Activated CD4-positive, alpha-beta T cell treated with anti-CD3 and anti-CD28 coated beads, Interleukin-2, amount 10 ng/mL, durations not matched to agents 7 days and 5 days (primary cell): ENCODE measurements at regions not wholly inside any gene's neighbourhood (a gene's known extent, or its start where the extent isn't known, plus 50 kb on each side); places are given as distances from the start of the nearest gene placed in this dataset.
"Not testable (repeated sequence)": the region's sequence is repeated elsewhere in the genome, so short reads cannot be mapped to it uniquely, and the experiment has no call there.

Experiments used
- CTCF ChIA-PET: fragments of 350-600 bp; sonication (Branson Sonifier 250); formaldehyde crosslinking; loops from one replicate; lab custom pipeline; 2021; ENCODE audit warnings: antibody characterized with exemption; lab: Charles Lee
- POLR2A ChIA-PET: fragments of 350-600 bp; sonication (Branson Sonifier 250); formaldehyde crosslinking; loops from one replicate; lab custom pipeline; 2021; ENCODE audit warnings: antibody characterized with exemption; lab: Charles Lee
- DNase-seq: peaks from one replicate; pipeline ENCODE4 v3.0.0-alpha.2; 2020
- H3K27ac Mint-ChIP-seq: one replicate; pipeline ENCODE4 v1.8.0; 2021; ENCODE audit warnings: mild to moderate bottlenecking, moderate library complexity, mixed read lengths
- H3K27me3 Mint-ChIP-seq: one replicate; pipeline ENCODE4 v1.8.0; 2021; ENCODE audit warnings: mixed read lengths
- H3K36me3 Mint-ChIP-seq: one replicate; pipeline ENCODE4 v1.8.0; 2021; ENCODE audit warnings: low read depth, mixed read lengths
- H3K4me1 Mint-ChIP-seq: one replicate; pipeline ENCODE4 v1.8.0; 2021; ENCODE audit warnings: mixed read lengths
- H3K4me3 Mint-ChIP-seq: one replicate; pipeline ENCODE4 v1.8.0; 2021; ENCODE audit warnings: mild to moderate bottlenecking, moderate library complexity, mixed read lengths
- H3K9me3 Mint-ChIP-seq: one replicate; pipeline ENCODE4 v1.8.0; 2021; ENCODE audit warnings: mixed read lengths

DNA sequence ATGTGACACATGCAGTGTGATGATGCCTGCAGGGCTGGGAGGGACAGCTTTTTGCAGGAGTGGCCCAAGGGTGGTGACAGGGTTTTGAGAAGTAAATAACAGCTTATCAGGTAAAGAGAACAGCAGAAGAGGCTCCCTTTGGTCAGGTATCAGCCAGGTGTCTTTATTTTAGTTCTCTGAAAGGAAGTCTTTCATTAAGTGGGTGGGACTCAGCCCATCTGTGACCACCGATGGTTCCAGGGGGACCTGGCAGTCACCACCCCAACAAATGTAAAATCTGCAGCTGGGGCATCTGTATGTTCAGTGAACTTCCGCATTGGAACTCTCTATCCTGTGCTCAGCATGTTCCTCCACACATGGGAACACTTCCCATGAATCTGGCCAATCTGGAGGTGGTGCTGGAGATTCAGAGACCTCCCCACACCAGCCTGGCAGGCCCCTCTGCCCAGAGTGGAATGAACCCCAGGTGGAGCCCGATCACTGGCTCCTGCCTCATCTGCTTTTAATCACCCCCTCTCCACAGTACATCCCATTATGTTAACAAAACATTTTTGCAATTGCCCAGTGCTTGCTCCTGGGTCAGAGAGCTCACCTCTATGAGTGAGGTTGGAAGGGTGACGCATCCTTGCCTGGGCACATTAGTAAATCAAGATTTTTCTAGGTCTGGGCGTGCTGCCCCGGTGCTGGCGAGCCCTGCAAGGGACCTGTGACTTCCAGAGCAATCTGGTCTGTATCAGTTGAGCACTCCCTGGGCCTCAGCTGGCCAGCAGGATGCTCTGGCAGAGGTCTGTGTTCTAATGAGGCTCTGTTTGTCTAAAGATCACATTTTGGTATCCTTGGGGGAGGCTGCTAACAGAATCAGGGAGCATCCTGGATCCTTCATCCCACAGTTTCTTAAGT is 140.4 kb upstream of the GDF10 start:
- CTCF ChIA-PET, result no interaction called here
- H3K9me3 Mint-ChIP-seq, result peaks cover 10% of the 10 kb centered on the region
- DNase-seq, result no peak
- H3K27me3 Mint-ChIP-seq, result no peaks in the 10 kb centered on the region
- POLR2A ChIA-PET, result no interaction called here
- H3K4me3 Mint-ChIP-seq, result no peak overlapping the region
- no peak overlapping the region for H3K27ac Mint-ChIP-seq
- H3K4me1 Mint-ChIP-seq, result no peaks in the 10 kb centered on the region
- H3K36me3 Mint-ChIP-seq, result no peaks in the 10 kb centered on the region

DNA sequence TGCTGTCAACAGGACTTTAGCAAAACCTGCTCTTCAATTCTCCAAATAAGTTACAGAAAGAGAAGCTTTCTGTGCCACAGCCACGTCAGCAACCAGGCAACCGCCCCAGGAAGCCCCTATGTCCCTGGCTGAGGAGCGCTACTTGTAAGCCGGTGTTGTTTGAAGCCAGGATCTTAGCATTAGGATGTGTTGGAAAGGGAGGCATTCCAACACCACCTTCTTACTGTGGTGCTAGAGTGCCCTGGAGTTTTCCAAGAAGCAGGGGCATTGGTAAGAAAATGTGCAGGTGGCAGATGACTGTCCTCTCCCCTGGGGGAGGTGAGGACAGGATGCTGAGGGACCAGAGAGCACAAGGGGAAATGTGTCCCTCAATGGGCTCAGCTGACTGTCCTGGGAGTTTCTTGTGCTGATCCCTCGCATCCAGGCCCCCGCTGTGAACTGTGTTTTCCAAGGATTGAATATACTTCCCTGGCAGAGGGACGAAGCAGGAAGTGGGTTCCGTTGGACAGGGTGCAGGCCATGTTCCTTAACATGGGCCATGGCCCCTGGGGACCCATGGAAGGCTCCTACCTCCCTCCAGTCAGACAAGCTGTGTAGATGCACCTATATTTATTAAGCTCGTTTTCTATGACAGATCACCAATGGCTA is 139.6 kb upstream of the GDF10 start:
- Mint-ChIP-seq H3K9me3 (peaks cover 5% of the 10 kb centered on the region), H3K27me3 (no peaks in the 10 kb centered on the region), H3K4me1 (peaks cover 8% of the 10 kb centered on the region), H3K4me3 (no peak overlapping the region), H3K27ac (no peak overlapping the region), H3K36me3 (no peaks in the 10 kb centered on the region)
- ChIA-PET POLR2A (no interaction called here), CTCF (no interaction called here)
- DNase-seq, result no peak

DNA sequence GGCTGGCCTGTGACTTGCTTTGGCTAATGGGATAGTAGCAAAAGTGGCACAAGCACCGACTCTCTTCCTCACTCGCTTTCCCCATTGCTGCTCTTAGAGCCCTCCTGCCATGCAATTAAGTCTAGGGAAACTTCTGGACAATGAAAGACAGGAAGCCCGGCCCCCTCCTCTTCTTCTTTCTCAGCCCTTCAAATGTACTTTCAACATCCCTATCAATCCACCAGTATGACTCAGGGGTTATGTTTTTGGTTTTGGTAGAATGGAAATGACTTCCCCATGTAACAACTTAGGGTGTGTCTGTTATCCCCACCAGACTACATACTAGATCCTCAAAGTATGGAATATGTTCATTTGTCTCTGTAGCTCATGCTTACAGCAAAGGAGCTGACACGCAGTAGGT is 139.0 kb upstream of the GDF10 start:
- ChIA-PET CTCF (no interaction called here), POLR2A (no interaction called here)
- H3K4me3 Mint-ChIP-seq, result no peak overlapping the region
- no peak for DNase-seq
- no peak overlapping the region for H3K27ac Mint-ChIP-seq
- H3K4me1 Mint-ChIP-seq, result peaks cover 14% of the 10 kb centered on the region
- H3K9me3 Mint-ChIP-seq, result peaks cover 1% of the 10 kb centered on the region
- peaks cover 2% of the 10 kb centered on the region for H3K36me3 Mint-ChIP-seq
- no peaks in the 10 kb centered on the region for H3K27me3 Mint-ChIP-seq

DNA sequence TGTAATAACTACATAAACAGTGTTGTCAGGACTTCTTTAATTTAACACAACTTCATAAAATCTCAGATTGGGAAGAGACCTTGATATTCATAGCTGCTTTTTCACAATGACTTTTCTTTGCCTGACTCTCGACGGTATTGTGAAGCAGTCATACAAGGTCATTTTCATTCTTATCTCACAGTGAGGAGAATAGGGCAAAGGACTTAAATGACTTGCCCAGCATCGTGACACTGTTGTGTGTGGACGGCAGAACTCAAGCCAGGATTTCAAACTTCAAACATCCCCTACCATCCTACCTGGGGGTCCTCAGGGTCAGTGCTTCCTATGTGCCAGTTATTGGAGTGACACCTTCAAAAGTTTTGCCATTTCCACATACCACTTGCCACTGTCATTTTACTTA is 138.5 kb upstream of the GDF10 start:
- POLR2A ChIA-PET, result no interaction called here
- CTCF ChIA-PET, result no interaction called here

DNA sequence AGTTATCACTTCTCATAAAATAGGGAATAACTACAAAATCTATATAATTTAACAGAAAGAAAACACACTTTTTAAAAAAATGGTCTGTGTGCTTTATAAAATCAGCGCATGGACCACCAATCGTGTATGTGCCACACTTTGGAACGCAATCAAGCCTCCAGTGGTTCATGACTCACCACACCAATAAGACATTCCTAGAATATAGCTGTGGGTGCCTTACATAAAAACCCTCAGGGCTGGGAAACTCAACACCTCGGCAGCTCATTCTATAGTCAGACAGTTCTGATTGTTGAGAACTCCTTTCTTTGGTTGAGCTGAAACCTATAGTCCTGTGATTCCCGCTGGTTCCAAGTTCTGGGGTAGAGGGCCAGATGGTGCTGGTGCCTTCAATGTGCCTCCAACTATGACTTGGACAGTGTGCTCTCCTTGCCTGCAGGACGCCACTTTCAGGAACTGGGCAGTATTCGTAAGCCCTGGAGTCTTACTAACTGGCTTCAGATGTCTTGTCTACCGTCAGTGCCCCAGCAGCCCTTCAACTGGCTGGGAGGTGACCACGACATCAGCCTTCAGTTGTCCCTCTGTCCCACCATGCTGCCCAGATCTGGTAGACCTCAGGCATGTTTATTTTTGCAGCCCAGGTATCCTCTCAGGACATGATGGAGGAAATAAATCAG is 135.7 kb upstream of the GDF10 start:
- ChIA-PET CTCF (interaction anchor here (0.7 kb wide), 1 partner anchor 148 kb away, joined by 3 read pairs; no protein-coding TSS in a partner anchor), POLR2A (no interaction called here)
- no peaks in the 10 kb centered on the region for H3K27me3 Mint-ChIP-seq
- H3K4me1 Mint-ChIP-seq, result peaks cover 22% of the 10 kb centered on the region
- peaks cover 7% of the 10 kb centered on the region for H3K36me3 Mint-ChIP-seq
- DNase-seq, result no peak
- no peak overlapping the region for H3K4me3 Mint-ChIP-seq
- H3K9me3 Mint-ChIP-seq, result peaks cover 2% of the 10 kb centered on the region
- H3K27ac Mint-ChIP-seq, result peak overlapping the region; percentile 93

More for the DNA sequence above, 138.5 kb upstream of the GDF10 start:
- peaks cover 4% of the 10 kb centered on the region for H3K36me3 Mint-ChIP-seq
- peaks cover 19% of the 10 kb centered on the region for H3K4me1 Mint-ChIP-seq
- no peak overlapping the region for H3K27ac Mint-ChIP-seq
- no peaks in the 10 kb centered on the region for H3K9me3 Mint-ChIP-seq
- H3K4me3 Mint-ChIP-seq, result no peak overlapping the region
- no peaks in the 10 kb centered on the region for H3K27me3 Mint-ChIP-seq
- DNase-seq, result no peak

DNA sequence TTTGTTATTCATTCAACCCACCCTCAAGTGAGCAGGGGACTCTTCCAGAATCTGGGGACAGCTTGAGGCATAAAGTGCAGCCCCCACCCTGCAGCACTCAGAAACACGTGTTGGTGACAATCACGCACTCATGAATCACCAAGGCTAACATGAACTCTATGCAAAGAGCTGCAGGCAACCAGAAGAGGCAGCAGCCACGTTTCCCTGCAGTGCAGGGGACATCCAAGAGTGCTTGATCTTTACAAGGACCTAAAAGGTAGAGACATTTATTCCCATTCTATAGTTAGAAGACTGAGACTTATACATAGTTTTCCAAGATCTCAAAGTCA is 135.2 kb upstream of the GDF10 start:
- H3K9me3 Mint-ChIP-seq, result peaks cover 2% of the 10 kb centered on the region
- peak overlapping the region; percentile 49 for H3K4me3 Mint-ChIP-seq
- peaks cover 7% of the 10 kb centered on the region for H3K36me3 Mint-ChIP-seq
- peak overlapping the region; percentile 93 for H3K27ac Mint-ChIP-seq
- CTCF ChIA-PET, result interaction anchor here (0.7 kb wide), 1 partner anchor 147 kb away, joined by 3 read pairs; no protein-coding TSS in a partner anchor
- H3K4me1 Mint-ChIP-seq, result peaks cover 22% of the 10 kb centered on the region
- POLR2A ChIA-PET, result no interaction called here
- H3K27me3 Mint-ChIP-seq, result no peaks in the 10 kb centered on the region
- no peak for DNase-seq

DNA sequence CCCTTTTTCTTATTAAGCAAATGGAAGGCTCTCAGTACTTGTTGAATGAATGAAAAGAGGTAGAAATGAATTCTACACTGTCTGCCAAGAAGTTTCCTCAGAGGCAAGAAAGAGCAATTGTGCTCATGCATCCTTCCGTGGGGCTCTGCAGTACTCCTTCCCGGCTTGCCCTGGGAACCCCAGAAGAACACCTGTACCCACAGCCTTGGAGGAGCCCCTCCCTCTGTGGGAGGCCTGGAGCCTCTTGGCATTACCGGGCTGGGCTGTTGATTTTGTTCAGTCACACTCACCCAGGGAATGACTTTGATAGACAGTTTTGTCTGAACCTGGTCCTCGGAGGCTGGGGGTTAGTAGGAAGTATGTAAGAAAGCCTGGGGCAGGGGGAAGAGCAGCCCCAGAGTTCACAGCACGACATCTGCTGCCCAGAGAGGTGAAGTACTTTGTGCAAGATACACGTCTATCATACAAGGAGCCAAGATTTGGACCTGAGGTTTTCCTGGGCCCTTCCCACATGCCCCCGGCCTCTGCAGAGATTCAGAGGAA is 134.8 kb upstream of the GDF10 start:
- Mint-ChIP-seq H3K27ac (peak overlapping the region; percentile 93), H3K27me3 (no peaks in the 10 kb centered on the region), H3K4me1 (peaks cover 22% of the 10 kb centered on the region), H3K9me3 (peaks cover 2% of the 10 kb centered on the region), H3K36me3 (peaks cover 7% of the 10 kb centered on the region), H3K4me3 (peak overlapping the region; percentile 49)
- no peak for DNase-seq
- CTCF ChIA-PET, result interaction anchor here (1.1 kb wide), 1 partner anchor 26 kb away, joined by 3 read pairs; no protein-coding TSS in a partner anchor
- POLR2A ChIA-PET, result no interaction called here

DNA sequence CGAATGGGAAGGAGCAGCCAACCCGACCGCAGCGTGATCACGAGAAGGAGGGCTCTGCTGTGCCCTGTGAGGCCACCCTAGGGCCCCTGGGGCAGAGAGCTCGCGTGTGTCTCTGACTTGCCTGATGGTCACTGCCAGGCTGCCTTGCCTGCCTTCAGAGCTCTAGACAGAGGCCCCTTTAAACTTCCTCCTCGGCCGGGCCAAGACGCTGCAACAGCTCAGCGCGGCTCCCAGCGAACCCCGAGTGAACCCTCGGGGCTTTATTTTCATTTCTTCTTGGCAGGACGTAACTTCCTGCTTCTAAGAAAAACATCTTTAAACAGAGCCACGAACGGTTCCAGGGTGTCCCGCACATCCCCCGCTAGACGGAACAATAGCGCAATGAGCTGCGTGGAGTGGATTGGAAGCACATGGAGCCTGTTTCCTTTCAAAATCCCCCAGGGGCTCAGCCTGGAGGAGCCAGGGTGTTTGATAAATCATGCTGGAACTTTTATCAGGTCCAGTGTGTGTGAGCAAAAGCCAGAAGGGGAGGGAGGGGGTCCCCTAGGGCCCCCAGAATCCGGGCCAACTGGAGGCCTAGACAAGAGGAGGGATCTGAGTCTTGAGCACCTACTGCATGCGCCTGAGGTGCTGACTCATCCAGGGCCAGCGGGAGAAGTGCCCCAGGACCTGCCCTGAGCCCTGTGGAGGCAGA is 134.1 kb upstream of the GDF10 start:
- POLR2A ChIA-PET, result no interaction called here

DNA sequence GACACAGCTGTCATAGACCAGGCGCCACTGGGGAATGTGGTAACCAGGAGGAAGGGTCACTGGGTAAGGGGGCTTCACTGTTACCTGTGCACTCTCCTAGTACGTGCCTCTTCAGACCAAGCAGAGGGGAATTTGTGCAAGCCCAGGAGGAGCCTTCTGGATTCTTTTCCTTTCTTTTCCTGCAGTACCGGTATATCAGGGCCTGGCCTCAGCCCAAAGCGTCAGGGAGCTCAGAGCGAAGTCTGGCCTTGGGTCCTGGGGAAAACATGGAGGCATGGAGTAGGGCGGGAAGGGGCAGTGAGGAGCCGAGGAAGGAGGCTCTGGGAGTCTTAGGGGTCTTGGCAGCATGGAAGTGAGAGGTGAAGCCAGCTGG is 133.6 kb upstream of the GDF10 start:
- H3K4me3 Mint-ChIP-seq, result no peak overlapping the region
- POLR2A ChIA-PET, result no interaction called here
- DNase-seq, result no peak
- H3K4me1 Mint-ChIP-seq, result peaks cover 22% of the 10 kb centered on the region
- peaks cover 4% of the 10 kb centered on the region for H3K9me3 Mint-ChIP-seq
- no peaks in the 10 kb centered on the region for H3K27me3 Mint-ChIP-seq
- CTCF ChIA-PET, result interaction anchor here (1.1 to 1.9 kb wide), 2 partner anchors 13 to 25 kb away, joined by 3 to 8 read pairs; no protein-coding TSS in a partner anchor
- H3K36me3 Mint-ChIP-seq, result peaks cover 7% of the 10 kb centered on the region
- peak overlapping the region; percentile 93 for H3K27ac Mint-ChIP-seq

More for the DNA sequence above, 134.1 kb upstream of the GDF10 start:
- H3K4me1 Mint-ChIP-seq, result peaks cover 22% of the 10 kb centered on the region
- peaks cover 7% of the 10 kb centered on the region for H3K36me3 Mint-ChIP-seq
- H3K27ac Mint-ChIP-seq, result peak overlapping the region; percentile 93
- H3K9me3 Mint-ChIP-seq, result peaks cover 2% of the 10 kb centered on the region
- H3K4me3 Mint-ChIP-seq, result peak overlapping the region; percentile 49
- peak; percentile 48 for DNase-seq
- CTCF ChIA-PET, result interaction anchor here (1.1 to 1.9 kb wide), 2 partner anchors 12 to 26 kb away, joined by 3 to 8 read pairs; no protein-coding TSS in a partner anchor
- H3K27me3 Mint-ChIP-seq, result no peaks in the 10 kb centered on the region

DNA sequence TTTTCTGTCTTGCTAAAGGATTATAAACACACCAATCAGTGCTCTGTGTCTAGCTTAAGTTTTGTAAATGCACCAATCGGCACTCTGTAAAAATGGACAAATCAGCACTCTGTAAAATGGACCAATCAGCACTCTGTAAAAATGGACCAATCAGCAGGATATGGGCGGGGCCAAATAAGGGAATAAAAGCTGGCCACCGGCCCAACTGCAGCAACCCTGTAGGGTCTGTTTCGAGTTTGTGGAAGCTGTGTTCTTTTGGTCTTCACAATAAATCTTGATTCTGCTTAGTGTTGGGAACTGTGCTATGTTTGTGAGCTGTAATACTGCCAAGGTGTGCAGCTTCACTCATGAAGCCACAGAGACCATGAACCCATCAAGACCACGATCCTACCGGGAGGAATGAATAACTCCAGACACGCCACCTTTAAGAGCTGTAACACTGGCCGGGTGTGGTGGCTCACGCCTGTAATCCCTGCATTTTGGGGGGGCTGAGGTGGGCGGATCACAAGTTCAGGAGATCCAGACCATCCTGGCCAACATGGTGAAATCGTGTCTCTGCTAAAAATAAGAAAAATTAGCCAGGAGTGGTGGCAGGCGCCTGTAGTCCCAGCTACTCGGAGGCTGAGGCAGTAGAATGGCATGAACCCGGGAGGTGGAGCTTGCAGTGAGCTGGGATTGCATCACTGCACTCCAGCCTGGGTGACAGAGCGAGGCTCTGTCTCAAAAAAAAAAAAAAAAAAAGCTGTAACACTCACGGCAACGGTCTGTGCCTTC is 133.0 kb upstream of the GDF10 start:
- DNase-seq, H3K4me3 Mint-ChIP-seq, H3K9me3 Mint-ChIP-seq: not testable (repeated sequence)

DNA sequence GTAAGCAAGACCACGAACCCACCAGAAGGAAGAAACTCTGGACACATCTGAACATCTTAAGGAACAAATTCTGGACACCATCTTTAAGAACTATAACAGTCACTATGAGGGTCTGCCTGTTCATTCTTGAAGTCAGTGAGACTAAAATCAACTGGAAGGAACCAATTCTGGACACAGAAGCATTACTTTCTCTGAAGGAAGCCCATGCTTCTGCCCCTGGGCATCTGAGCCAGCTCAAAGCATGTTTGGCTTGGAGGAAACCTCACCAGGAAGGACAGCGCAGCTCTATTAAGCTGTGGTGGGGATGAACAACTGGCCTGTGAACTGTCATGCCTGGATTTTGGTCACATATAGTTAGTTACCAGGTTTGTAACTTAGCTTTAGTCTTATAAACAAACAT is 132.4 kb upstream of the GDF10 start:
- Mint-ChIP-seq H3K9me3 (peaks cover 4% of the 10 kb centered on the region), H3K4me3 (no peak overlapping the region), H3K36me3 (peaks cover 7% of the 10 kb centered on the region), H3K27me3 (no peaks in the 10 kb centered on the region), H3K27ac (no peak overlapping the region), H3K4me1 (peaks cover 22% of the 10 kb centered on the region)
- ChIA-PET CTCF (interaction anchor here (0.6 to 1.9 kb wide), 2 partner anchors 14 to 29 kb away, joined by 3 to 8 read pairs; no protein-coding TSS in a partner anchor), POLR2A (no interaction called here)
- no peak for DNase-seq

More for the DNA sequence above, 133.0 kb upstream of the GDF10 start:
- H3K27me3 Mint-ChIP-seq, H3K36me3 Mint-ChIP-seq, POLR2A ChIA-PET: not testable (repeated sequence)
- peak overlapping the region; percentile 83 for H3K27ac Mint-ChIP-seq
- CTCF ChIA-PET, result interaction anchor here (0.6 to 1.9 kb wide), 2 partner anchors 14 to 29 kb away, joined by 3 to 8 read pairs; no protein-coding TSS in a partner anchor
- H3K4me1 Mint-ChIP-seq, result peaks cover 22% of the 10 kb centered on the region
